ENCODE measurements at regions not wholly inside any gene's neighbourhood (a gene's known extent, or its start where the extent isn't known, plus 50 kb on each side); places are given as distances from the start of the nearest gene placed in this dataset.

- Histone ChIP-seq H3F3A (ENCODE audit: insufficient read depth) (no peaks in the 10 kb centered on the region), H2AFZ (no peak overlapping the region), H3K4me2 (ENCODE audit: unreplicated experiment) (no peak overlapping the region), H3K27me3 (replicated peaks; ENCODE audit: insufficient read depth) (no peaks in the 10 kb centered on the region), H3K4me1 (ENCODE audit: insufficient read depth) (no peaks in the 10 kb centered on the region), H3K4me3 (no peak overlapping the region), H3K9me3 (ENCODE audit: low read depth) (no peaks in the 10 kb centered on the region), H3K9ac (no peak overlapping the region), H3K27ac (no peak overlapping the region), H4K20me1 (ENCODE audit: insufficient read depth) (no peaks in the 10 kb centered on the region), H3K9me2 (ENCODE audit: insufficient read depth) (no peaks in the 10 kb centered on the region), H3K79me2 (ENCODE audit: insufficient read depth) (no peaks in the 10 kb centered on the region), H3K36me3 (ENCODE audit: low read depth) (no peaks in the 10 kb centered on the region)
- TF ChIP-seq EZH2phosphoT487 (IDR thresholded peaks at IDR 0.05; ENCODE audit: insufficient read depth, low read depth) (no peak), EZH2 (IDR thresholded peaks at IDR 0.05; ENCODE audit: insufficient read depth, poor library complexity, severe bottlenecking) (no peak)
- in situ Hi-C loops (cut with MboI) = no loop called here
- DNase-seq = no peak
- WGBS, 2 experiments (ENCODE audit: low coverage in 1 of 2, low lambda C conversion rate in 2 of 2, missing lambda C conversion rate in 2 of 2) = 45 to 62% methylated on average over 3 of the region's 3 CpGs
Measured at GRCh38 chr1:95366498-95366897, 132.5 kb downstream of the RWDD3 start.

DNA sequence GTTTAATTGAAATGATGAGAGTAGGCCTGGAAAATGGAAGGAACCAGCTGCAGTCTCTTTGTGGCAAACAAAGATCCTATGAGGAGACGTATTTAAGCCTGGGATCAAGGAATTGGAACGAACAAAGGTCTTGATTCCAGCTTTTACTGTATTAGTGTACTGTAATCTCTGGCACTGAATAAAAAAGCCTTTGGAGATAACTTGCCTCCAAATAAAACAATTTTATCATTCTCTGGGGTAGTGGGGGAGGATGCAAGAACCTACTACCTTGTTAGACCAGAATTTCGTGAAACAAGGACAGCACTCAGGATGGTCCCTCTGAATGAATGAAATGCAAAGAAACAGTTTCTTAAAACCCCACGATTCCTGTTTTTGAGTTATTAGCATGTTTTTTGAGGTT, 134.2 kb downstream of the RWDD3 start:
- Histone ChIP-seq H3K4me2 (ENCODE audit: unreplicated experiment) (no peak overlapping the region), H3K4me3 (no peak overlapping the region), H3K27me3 (replicated peaks; ENCODE audit: insufficient read depth) (no peaks in the 10 kb centered on the region), H3K4me1 (ENCODE audit: insufficient read depth) (no peaks in the 10 kb centered on the region), H3K36me3 (ENCODE audit: low read depth) (no peaks in the 10 kb centered on the region), H3F3A (ENCODE audit: insufficient read depth) (no peaks in the 10 kb centered on the region), H3K9me3 (ENCODE audit: low read depth) (no peaks in the 10 kb centered on the region), H3K9me2 (ENCODE audit: insufficient read depth) (no peaks in the 10 kb centered on the region), H4K20me1 (ENCODE audit: insufficient read depth) (no peaks in the 10 kb centered on the region), H3K27ac (no peak overlapping the region), H2AFZ (no peak overlapping the region), H3K9ac (no peak overlapping the region), H3K79me2 (ENCODE audit: insufficient read depth) (no peaks in the 10 kb centered on the region)
- TF ChIP-seq EZH2phosphoT487 (IDR thresholded peaks at IDR 0.05; ENCODE audit: insufficient read depth, low read depth) (no peak), EZH2 (IDR thresholded peaks at IDR 0.05; ENCODE audit: insufficient read depth, poor library complexity, severe bottlenecking) (no peak)
- in situ Hi-C loops (cut with MboI) = no loop called here
- no peak for DNase-seq
- WGBS, 2 experiments (ENCODE audit: low coverage in 1 of 2, low lambda C conversion rate in 2 of 2, missing lambda C conversion rate in 2 of 2) = 12 to 14% methylated on average over 4 of the region's 4 CpGs

- Histone ChIP-seq H3F3A (ENCODE audit: insufficient read depth) (no peaks in the 10 kb centered on the region), H3K4me1 (ENCODE audit: insufficient read depth) (no peaks in the 10 kb centered on the region)
- in situ Hi-C loops (cut with MboI) = no loop called here
Measured at GRCh38 chr1:95369985-95370690, 136.1 kb downstream of the RWDD3 start.

DNA sequence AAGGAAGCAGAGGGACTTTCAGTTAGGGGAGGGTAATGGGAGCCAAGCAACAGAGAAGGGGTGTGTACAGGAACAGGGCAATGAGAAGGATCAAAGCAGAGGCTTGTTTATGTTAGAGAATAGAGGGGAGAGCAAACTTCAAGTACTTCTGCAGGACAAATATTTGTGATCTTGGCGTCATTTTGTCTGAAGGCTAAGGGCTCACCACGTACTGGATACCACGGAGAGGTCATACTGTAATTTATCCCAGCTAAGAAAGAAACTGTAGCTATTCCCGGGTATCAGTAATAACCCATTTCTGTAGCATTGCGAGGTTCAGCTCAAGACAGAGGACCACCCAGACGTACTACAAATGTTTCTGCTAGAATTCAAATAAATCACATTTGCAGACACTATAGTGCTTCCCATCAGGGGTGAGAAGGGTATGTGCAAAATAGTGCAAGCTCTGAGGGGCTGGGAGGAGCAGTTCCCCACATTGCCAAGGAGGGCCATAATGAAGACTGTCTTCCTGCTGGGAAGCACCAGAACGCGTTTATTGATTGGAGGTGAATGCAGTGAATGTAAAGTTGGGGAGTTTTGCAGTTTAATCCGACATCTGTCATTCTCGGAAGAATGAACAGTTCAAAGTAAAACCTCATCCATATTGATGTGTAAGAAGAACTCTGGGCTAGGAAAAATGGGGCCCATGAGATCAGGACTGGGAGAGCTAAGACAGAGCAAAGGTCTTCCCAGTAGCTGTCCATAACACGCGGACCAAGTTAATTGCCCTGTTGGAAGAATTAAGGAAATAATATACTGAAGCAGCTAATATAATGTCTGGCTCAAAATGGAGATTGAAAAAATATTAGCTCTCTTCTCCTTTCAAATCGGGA, 136.9 kb downstream of the RWDD3 start:
- 14 to 16% methylated on average over 13 of the region's 13 CpGs for WGBS, 2 experiments (ENCODE audit: low coverage in 1 of 2, low lambda C conversion rate in 2 of 2, missing lambda C conversion rate in 2 of 2)
- in situ Hi-C loops (cut with MboI) = no loop called here

More at GRCh38 chr1:95369985-95370690, 136.1 kb downstream of the RWDD3 start:
- Histone ChIP-seq H3K9me2 (ENCODE audit: insufficient read depth) (no peaks in the 10 kb centered on the region), H3K4me2 (ENCODE audit: unreplicated experiment) (no peak overlapping the region), H3K9me3 (ENCODE audit: low read depth) (no peaks in the 10 kb centered on the region), H3K27ac (no peak overlapping the region), H2AFZ (no peak overlapping the region), H4K20me1 (ENCODE audit: insufficient read depth) (no peaks in the 10 kb centered on the region), H3K9ac (no peak overlapping the region), H3K36me3 (ENCODE audit: low read depth) (no peaks in the 10 kb centered on the region), H3K27me3 (replicated peaks; ENCODE audit: insufficient read depth) (no peaks in the 10 kb centered on the region), H3K79me2 (ENCODE audit: insufficient read depth) (no peaks in the 10 kb centered on the region), H3K4me3 (no peak overlapping the region)
- no peak for TF ChIP-seq EZH2phosphoT487 (IDR thresholded peaks at IDR 0.05; ENCODE audit: insufficient read depth, low read depth)
- no peak for TF ChIP-seq EZH2 (IDR thresholded peaks at IDR 0.05; ENCODE audit: insufficient read depth, poor library complexity, severe bottlenecking)
- no peak for DNase-seq
- 25% methylated on average over 7 of the region's 7 CpGs for WGBS, 2 experiments (ENCODE audit: low coverage in 1 of 2, low lambda C conversion rate in 2 of 2, missing lambda C conversion rate in 2 of 2)

More for the DNA sequence above, 136.9 kb downstream of the RWDD3 start:
- Histone ChIP-seq H3K4me3 (no peak overlapping the region), H4K20me1 (ENCODE audit: insufficient read depth) (no peaks in the 10 kb centered on the region), H3K9me2 (ENCODE audit: insufficient read depth) (no peaks in the 10 kb centered on the region), H3K27me3 (replicated peaks; ENCODE audit: insufficient read depth) (no peaks in the 10 kb centered on the region), H3K9ac (no peak overlapping the region), H3F3A (ENCODE audit: insufficient read depth) (no peaks in the 10 kb centered on the region), H3K9me3 (ENCODE audit: low read depth) (no peaks in the 10 kb centered on the region), H2AFZ (no peak overlapping the region), H3K27ac (no peak overlapping the region), H3K4me2 (ENCODE audit: unreplicated experiment) (no peak overlapping the region), H3K4me1 (ENCODE audit: insufficient read depth) (no peaks in the 10 kb centered on the region), H3K36me3 (ENCODE audit: low read depth) (no peaks in the 10 kb centered on the region), H3K79me2 (ENCODE audit: insufficient read depth) (no peaks in the 10 kb centered on the region)
- DNase-seq = no peak
- TF ChIP-seq EZH2phosphoT487 (IDR thresholded peaks at IDR 0.05; ENCODE audit: insufficient read depth, low read depth) (no peak), EZH2 (IDR thresholded peaks at IDR 0.05; ENCODE audit: insufficient read depth, poor library complexity, severe bottlenecking) (no peak)
